Adrenal gland (tissue), 9 donors: ENCODE measurements at regions not wholly inside any gene's neighbourhood (a gene's known extent, or its start where the extent isn't known, plus 50 kb on each side); places are given as distances from the start of the nearest gene placed in this dataset.
"Not testable (repeated sequence)": the region's sequence is repeated elsewhere in the genome, so short reads cannot be mapped to it uniquely, and the experiment has no call there.

Experiments used
- DNase-seq, 7 donors: peaks; one replicate each; pipeline ENCODE4 v3.0.0-alpha.2; 2019 to 2020
- H3K27ac ChIP-seq, 5 donors: fragments of 200-600 bp; sonication (generic) in 4 of 5; 1 replicate in 3 of 5; 2 replicates in 2 of 5; pipeline versions ENCODE4 v1.5.1 to v1.8.0; 2016 to 2020; ENCODE audit warnings: mild to moderate bottlenecking in 1 of 5
- H3K27me3 ChIP-seq: fragments of 200-600 bp; 2 replicates; pipeline ENCODE4 v1.8.0; 2021
- H3K36me3 ChIP-seq, 2 donors: fragments of 200-600 bp; replicated peaks in 1 of 2; 1 replicate in 1 of 2; 2 replicates in 1 of 2; pipeline versions ENCODE4 v1.5.1 to v1.8.0; 2018 to 2022
- H3K4me1 ChIP-seq, 2 donors: fragments of 200-600 bp; replicated peaks in 1 of 2; 1 replicate in 1 of 2; 2 replicates in 1 of 2; pipeline versions ENCODE4 v1.5.1 to v1.8.0; 2018 to 2021
- H3K4me3 ChIP-seq, 4 donors: fragments of 200-600 bp; sonication (generic) in 3 of 4; one replicate each; pipeline ENCODE4 v1.5.1; 2016 to 2018
- H3K9me3 ChIP-seq, 3 donors: fragments of 200-600 bp; sonication (generic) in 1 of 3; replicated peaks in 1 of 3; 1 replicate in 2 of 3; 2 replicates in 1 of 3; pipeline versions ENCODE4 v1.5.1 to v1.8.0; 2016 to 2021
- POLR2A ChIP-seq, 2 donors: fragments of 450-650 bp; IDR thresholded peaks; one replicate each; pipeline ENCODE4 v1.6.1; 2017; ENCODE audit warnings: antibody characterized with exemption in 2 of 2, mild to moderate bottlenecking in 2 of 2, moderate library complexity in 1 of 2
- WGBS, 4 donors: extraction: QIAGEN DNeasy Blood & Tissue Kit in 2 of 4; methylation state at CpG; one replicate each; pipeline versions ENCODE4 v1.1.5 to v1.1.7; 2013 to 2017; 5-methylcytosine and 5-hydroxymethylcytosine counted together
- intact Hi-C, 2 donors: fragments of 100-400 bp; cut with DNase I; formaldehyde crosslinking; loops; one replicate each; pipeline versions ENCODE4 v1.14.1 to v1.15.0; 2022 to 2023
- TF ChIP-seq, protein P1 (sequence below), 6 experiments: fragments of 450-650 bp in 4 of 6; fragments of 200-600 bp in 2 of 6; sonication (generic) in 1 of 6; IDR thresholded peaks; 1 replicate in 5 of 6; 2 replicates in 1 of 6; pipeline versions ENCODE4 v1.5.1 to v1.8.0; 2016 to 2021; ENCODE audit warnings: antibody characterized with exemption in 6 of 6, mild to moderate bottlenecking in 2 of 6, moderate library complexity in 1 of 6
- donor health status: healthy with polysubstance abuse.
- donor health status: Bipolar disorder and iron deficiency.
- donor health status: DM: yes; HTN: yes; CAD: no.
- donor health status: DM: no; HTN: no; CAD: no.
- donor health status: DM: no; HTN: no; CAD: no.

DNA sequence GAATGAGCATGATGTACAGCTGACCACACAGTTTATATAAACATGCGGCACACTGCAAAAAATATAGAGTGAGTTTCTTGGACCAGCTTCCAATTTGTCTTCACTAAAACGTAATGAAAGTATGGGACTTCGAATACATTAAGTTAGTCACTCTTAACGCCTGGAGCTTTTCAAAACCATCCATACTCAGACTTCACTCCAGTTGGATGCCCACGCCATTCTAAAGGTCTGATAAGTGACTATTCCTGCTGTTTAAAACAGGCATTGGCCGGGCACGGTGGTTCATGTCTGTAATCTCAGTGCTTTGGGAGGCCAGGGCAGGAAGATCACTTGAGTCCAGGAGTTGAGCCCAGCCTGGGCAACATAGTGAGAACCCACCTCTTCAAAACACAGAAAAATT lies 84.6 kb downstream of the MYL12B start:
- intact Hi-C loops, result no loop called here
- no peak for DNase-seq
- Histone ChIP-seq H3K27ac (no peak overlapping the region), H3K27me3 (no peaks in the 10 kb centered on the region), H3K36me3 (no peaks in the 10 kb centered on the region), H3K9me3 (no peaks in the 10 kb centered on the region), H3K4me1 (no peaks in the 10 kb centered on the region), H3K4me3 (no peak overlapping the region)
- 45 to 65% (median 53%) methylated on average over 7 of the region's 7 CpGs for WGBS, 4 donors
- TF ChIP-seq POLR2A (IDR thresholded peaks at IDR 0.05), result no peak
- TF ChIP-seq, protein P1, sequence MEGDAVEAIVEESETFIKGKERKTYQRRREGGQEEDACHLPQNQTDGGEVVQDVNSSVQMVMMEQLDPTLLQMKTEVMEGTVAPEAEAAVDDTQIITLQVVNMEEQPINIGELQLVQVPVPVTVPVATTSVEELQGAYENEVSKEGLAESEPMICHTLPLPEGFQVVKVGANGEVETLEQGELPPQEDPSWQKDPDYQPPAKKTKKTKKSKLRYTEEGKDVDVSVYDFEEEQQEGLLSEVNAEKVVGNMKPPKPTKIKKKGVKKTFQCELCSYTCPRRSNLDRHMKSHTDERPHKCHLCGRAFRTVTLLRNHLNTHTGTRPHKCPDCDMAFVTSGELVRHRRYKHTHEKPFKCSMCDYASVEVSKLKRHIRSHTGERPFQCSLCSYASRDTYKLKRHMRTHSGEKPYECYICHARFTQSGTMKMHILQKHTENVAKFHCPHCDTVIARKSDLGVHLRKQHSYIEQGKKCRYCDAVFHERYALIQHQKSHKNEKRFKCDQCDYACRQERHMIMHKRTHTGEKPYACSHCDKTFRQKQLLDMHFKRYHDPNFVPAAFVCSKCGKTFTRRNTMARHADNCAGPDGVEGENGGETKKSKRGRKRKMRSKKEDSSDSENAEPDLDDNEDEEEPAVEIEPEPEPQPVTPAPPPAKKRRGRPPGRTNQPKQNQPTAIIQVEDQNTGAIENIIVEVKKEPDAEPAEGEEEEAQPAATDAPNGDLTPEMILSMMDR (IDR thresholded peaks at IDR 0.05), result no peak

DNA sequence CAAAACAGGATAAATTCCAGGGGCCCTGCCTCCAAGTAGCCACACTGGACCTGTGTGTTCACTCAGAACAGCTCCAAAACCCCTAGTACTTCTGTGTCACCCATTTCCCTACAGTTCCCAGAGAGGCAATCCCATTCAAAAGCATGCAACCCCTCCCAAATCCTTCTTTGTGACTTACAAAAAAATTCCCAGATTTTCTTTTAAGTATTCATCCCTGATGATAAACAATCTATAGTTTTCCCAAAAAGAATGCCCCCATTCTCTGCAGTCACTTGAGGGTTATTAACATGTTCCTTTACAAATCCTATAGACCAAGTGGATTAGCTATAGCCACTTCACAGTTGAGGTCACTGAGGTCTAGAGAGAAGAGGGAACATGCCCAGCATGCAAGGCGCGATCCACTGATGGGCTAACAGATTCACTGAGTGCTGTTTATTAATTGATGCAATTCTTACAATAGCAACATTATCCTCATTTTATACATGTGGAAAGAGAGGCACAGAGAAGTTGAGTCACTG lies 85.4 kb downstream of the MYL12B start:
- Histone ChIP-seq H3K4me1 (no peaks in the 10 kb centered on the region), H3K27me3 (no peaks in the 10 kb centered on the region), H3K4me3 (no peak overlapping the region), H3K27ac (no peak overlapping the region), H3K36me3 (no peaks in the 10 kb centered on the region), H3K9me3 (no peaks in the 10 kb centered on the region)
- TF ChIP-seq, protein P1 (IDR thresholded peaks at IDR 0.05), result no peak
- TF ChIP-seq POLR2A (IDR thresholded peaks at IDR 0.05), result no peak
- WGBS, 4 donors, result 97 to 100% (median 99%) methylated on average over 2 of the region's 2 CpGs
- no peak for DNase-seq
- intact Hi-C loops, result no loop called here

DNA sequence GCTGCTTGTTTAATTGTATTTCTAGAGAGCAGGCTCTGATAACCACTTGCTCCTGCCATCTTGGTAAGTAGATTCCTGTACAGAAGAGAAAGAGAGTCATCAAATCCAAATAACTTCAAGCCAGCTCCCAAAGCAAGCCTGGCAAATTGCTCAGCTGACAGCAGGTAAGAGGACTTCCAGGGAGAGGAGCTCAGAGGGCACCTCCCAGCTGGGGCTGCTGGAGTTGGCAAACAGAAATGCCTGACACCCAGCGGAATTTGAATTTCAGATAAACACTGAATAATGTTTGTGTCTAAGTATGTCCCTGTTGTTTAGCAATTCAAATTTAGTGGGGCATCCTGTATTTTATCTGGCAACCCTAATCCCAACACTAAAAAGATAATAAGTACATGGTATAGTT lies 86.2 kb downstream of the MYL12B start:
- no peaks in the 10 kb centered on the region for H3K36me3 ChIP-seq
- intact Hi-C loops, result no loop called here
- H3K27ac ChIP-seq, result no peak overlapping the region
- DNase-seq, result no peak
- no peaks in the 10 kb centered on the region for H3K27me3 ChIP-seq
- no peak overlapping the region for H3K4me3 ChIP-seq
- WGBS, 4 donors, result 88 to 97% (median 92%) methylated on average over 1 of the region's 1 CpG
- H3K9me3 ChIP-seq, result no peaks in the 10 kb centered on the region
- H3K4me1 ChIP-seq, result no peaks in the 10 kb centered on the region
- TF ChIP-seq, protein P1 (IDR thresholded peaks at IDR 0.05), result no peak
- no peak for TF ChIP-seq POLR2A (IDR thresholded peaks at IDR 0.05)

DNA sequence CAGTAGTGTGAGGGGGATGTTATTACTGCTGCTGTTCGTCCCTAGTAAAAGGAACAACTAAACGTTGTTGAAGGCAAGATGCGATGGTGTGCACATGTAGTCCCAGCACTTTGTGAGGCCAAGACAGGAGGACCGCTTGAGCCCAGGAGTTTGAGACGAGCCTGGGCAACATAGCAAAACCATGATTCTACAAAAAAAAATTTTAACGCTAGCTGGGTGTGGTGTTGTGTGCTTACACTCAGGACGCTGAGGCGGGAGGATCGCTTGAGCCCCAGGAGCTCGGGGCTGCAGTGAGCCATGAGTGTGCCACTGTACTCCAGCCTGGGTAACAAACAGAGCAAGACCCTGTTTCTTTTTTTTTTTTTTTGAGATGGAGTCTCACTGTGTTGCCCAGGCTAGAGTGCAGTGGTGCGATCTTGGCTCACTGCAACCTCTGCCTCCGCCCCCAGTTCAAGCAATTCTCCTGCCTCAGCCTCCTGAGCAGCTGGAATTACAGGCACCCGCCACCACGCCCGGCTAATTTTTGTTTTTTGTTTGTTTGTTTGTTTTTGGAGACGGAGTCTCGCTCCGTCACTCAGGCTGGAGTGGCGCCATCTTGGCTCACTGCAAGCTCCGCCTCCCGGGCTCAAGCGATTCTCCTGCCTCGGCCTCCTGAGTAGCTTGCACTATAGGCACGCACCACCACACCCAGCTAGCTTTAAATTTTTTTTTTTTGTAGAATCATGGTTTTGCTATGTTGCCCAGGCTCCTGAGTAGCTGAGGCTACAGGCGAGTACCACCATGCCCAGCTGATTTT lies 87.3 kb downstream of the MYL12B start:
- H3K27me3 ChIP-seq, H3K36me3 ChIP-seq, DNase-seq, H3K4me1 ChIP-seq, intact Hi-C loops, H3K9me3 ChIP-seq, H3K4me3 ChIP-seq, H3K27ac ChIP-seq: not testable (repeated sequence)
- WGBS, 4 donors, result 94 to 96% (median 95%) methylated on average over 22 to 25 of the region's 25 CpGs

DNA sequence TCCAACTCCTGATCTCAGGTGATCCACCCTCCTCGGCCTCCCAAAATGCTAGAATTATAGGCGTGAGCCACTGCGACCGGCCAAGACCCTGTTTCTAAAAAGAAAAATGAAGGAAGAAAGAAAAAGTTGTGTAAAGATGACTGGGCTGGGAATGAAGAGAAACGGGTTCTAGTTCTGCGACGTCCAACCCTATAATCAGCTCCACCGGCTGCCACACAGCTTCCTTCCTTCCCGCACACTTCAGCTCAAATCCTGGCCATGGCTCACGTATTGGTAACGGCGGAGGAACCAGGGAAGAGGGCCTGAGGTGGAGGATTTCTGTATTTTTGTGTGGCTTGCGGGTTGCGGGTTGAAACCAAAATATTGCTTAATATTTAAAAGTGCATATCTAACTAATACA lies 88.1 kb downstream of the MYL12B start:
- no peaks in the 10 kb centered on the region for H3K27me3 ChIP-seq
- no peak for DNase-seq
- intact Hi-C loops, result no loop called here
- H3K36me3 ChIP-seq, result no peaks in the 10 kb centered on the region
- no peak overlapping the region for H3K27ac ChIP-seq
- no peaks in the 10 kb centered on the region for H3K9me3 ChIP-seq
- TF ChIP-seq, protein P1 (IDR thresholded peaks at IDR 0.05), result no peak
- no peak for TF ChIP-seq POLR2A (IDR thresholded peaks at IDR 0.05)
- no peaks in the 10 kb centered on the region for H3K4me1 ChIP-seq
- H3K4me3 ChIP-seq, result no peak overlapping the region
- WGBS, 4 donors, result 77 to 95% (median 90%) methylated on average over 14 of the region's 14 CpGs
